HG03159 (cell line): ENCODE measurements at regions not wholly inside any gene's neighbourhood (a gene's known extent, or its start where the extent isn't known, plus 50 kb on each side); places are given as distances from the start of the nearest gene placed in this dataset.
"Not testable (repeated sequence)": the region's sequence is repeated elsewhere in the genome, so short reads cannot be mapped to it uniquely, and the experiment has no call there.

Experiments used
- ATAC-seq: cut with Tn5 transposase; IDR thresholded peaks from one replicate; pipeline ENCODE4 v1.9.1; 2021; ENCODE audit warnings: mild to moderate bottlenecking, moderate library complexity; ENCODE audit not compliant: unreplicated experiment

- no peak for ATAC-seq
Measured at GRCh38 chr3:153369561-153370374, 207.7 kb downstream of the RAP2B start.

- ATAC-seq: no peak
Measured at GRCh38 chr3:153370680-153371079, 208.7 kb downstream of the RAP2B start.

GRCh38 chr3:153372326-153372725 is 210.3 kb downstream of the RAP2B start:
- ATAC-seq: no peak

GRCh38 chr3:153373606-153374005 is 211.6 kb downstream of the RAP2B start:
- ATAC-seq: no peak

GRCh38 chr3:153378366-153378765 is 216.3 kb downstream of the RAP2B start:
- ATAC-seq: not testable (repeated sequence)

GRCh38 chr3:153379516-153379915 is 217.5 kb downstream of the RAP2B start:
- no peak for ATAC-seq

GRCh38 chr3:153385343-153385742 is 223.3 kb downstream of the RAP2B start:
- ATAC-seq: no peak

- no peak for ATAC-seq
Measured at GRCh38 chr3:153392363-153392762, 230.3 kb downstream of the RAP2B start.

GRCh38 chr3:153394017-153394416 is 232.0 kb downstream of the RAP2B start:
- no peak for ATAC-seq

GRCh38 chr3:153396581-153396980 is 234.6 kb downstream of the RAP2B start:
- no peak for ATAC-seq

GRCh38 chr3:153397794-153398193 is 235.8 kb downstream of the RAP2B start:
- ATAC-seq: no peak

- peak; percentile 82 for ATAC-seq
Measured at GRCh38 chr3:153399636-153400035, 237.6 kb downstream of the RAP2B start.

GRCh38 chr3:153400641-153401040 is 238.6 kb downstream of the RAP2B start:
- ATAC-seq: no peak

GRCh38 chr3:153404157-153404556 is 242.1 kb downstream of the RAP2B start:
- ATAC-seq: no peak

GRCh38 chr3:153405320-153405719 is 243.3 kb downstream of the RAP2B start:
- not testable (repeated sequence) for ATAC-seq

- ATAC-seq: no peak
Measured at GRCh38 chr3:153410517-153410916, 248.5 kb downstream of the RAP2B start.

GRCh38 chr3:153414982-153415381 is 253.0 kb downstream of the RAP2B start:
- no peak for ATAC-seq

- ATAC-seq: no peak
Measured at GRCh38 chr3:153422314-153422713, 260.3 kb downstream of the RAP2B start.

- not testable (repeated sequence) for ATAC-seq
Measured at GRCh38 chr3:153423820-153424219, 261.8 kb downstream of the RAP2B start.

GRCh38 chr3:153426344-153426743 is 264.3 kb downstream of the RAP2B start:
- ATAC-seq: no peak

- no peak for ATAC-seq
Measured at GRCh38 chr3:153426803-153427202, 264.8 kb downstream of the RAP2B start.

- ATAC-seq: no peak
Measured at GRCh38 chr3:153429821-153430220, 267.8 kb downstream of the RAP2B start.

GRCh38 chr3:153431076-153431475 is 269.1 kb downstream of the RAP2B start:
- ATAC-seq: no peak
